HG02763 (cell line): ENCODE measurements at regions not wholly inside any gene's neighbourhood (a gene's known extent, or its start where the extent isn't known, plus 50 kb on each side); places are given as distances from the start of the nearest gene placed in this dataset.
A peak's percentile ranks its signal among the peaks of the same experiment; 100 is the strongest.

ENCODE experiments used
- ATAC-seq: cut with Tn5 transposase; IDR thresholded peaks from one replicate; pipeline ENCODE4 v1.9.1; 2021; ENCODE audit warnings: mild to moderate bottlenecking, moderate library complexity; ENCODE audit not compliant: unreplicated experiment

- peak; percentile 60 for ATAC-seq
These were observed 51.5 kb upstream of the LRRC32 start for GRCh38 chr11:76721755-76722677.

- no peak for ATAC-seq
These were observed 52.6 kb upstream of the LRRC32 start for GRCh38 chr11:76723142-76723541.

GRCh38 chr11:76723548-76723947, 53.0 kb upstream of the LRRC32 start:
- ATAC-seq = no peak

- ATAC-seq = no peak
These were observed 53.7 kb upstream of the LRRC32 start for GRCh38 chr11:76724171-76724768.

GRCh38 chr11:76728227-76728626, 54.9 kb upstream of the TSKU start:
- ATAC-seq = no peak

- no peak for ATAC-seq
These were observed 54.4 kb upstream of the TSKU start for GRCh38 chr11:76728778-76729177.

- no peak for ATAC-seq
These were observed 53.9 kb upstream of the TSKU start for GRCh38 chr11:76729214-76729613.

- ATAC-seq = no peak
These were observed 52.1 kb upstream of the TSKU start for GRCh38 chr11:76730887-76731565.

GRCh38 chr11:76732643-76733042, 50.5 kb upstream of the TSKU start:
- no peak for ATAC-seq
